HepG2 (cell line): ENCODE measurements at regions not wholly inside any gene's neighbourhood (a gene's known extent, or its start where the extent isn't known, plus 50 kb on each side); places are given as distances from the start of the nearest gene placed in this dataset.

Experiments
- ATAC-seq: fragments of 200-7000 bp; cut with Tn5 transposase; 3 replicates; pipeline ENCODE4 v1.9.1; 2020; ENCODE audit warnings: mild to moderate bottlenecking, moderate library complexity
- BruUV-seq: library from RNA; stranded (reverse); fragments of 400-500 nt; replicated peaks from 2 replicates; lab custom pipeline; 2021; lab: Mats Ljungman, UMichigan
- CTCF ChIA-PET: fragments of 300-600 bp; formaldehyde crosslinking; extraction: SDS; loops from one replicate; lab custom pipeline; 2021; ENCODE audit warnings: low total read pairs, inconsistent platforms, low intra/inter-chr PET ratio; lab: Yijun Ruan, JAX
- POLR2A ChIA-PET: fragments of 350-600 bp; sonication (Branson Sonifier 250); formaldehyde crosslinking; loops from one replicate; lab custom pipeline; 2020; ENCODE audit warnings: antibody characterized with exemption, inconsistent platforms; lab: Yijun Ruan, JAX
- DNase-seq: peaks from one replicate; pipeline ENCODE4 v3.0.0-alpha.2; 2015; ENCODE audit warnings: low spot score
- FAIRE-seq: peaks from 3 replicates; lab custom pipeline; 2011; peaks lifted over from hg19 to GRCh38; lab: Jason Lieb, UNC
- H2AFZ ChIP-seq: one replicate; pipeline ENCODE4 v1.6.1; 2011; ENCODE audit warnings: low read length, inconsistent platforms
- H3K27ac ChIP-seq: fragments of 300-600 bp; 3 replicates; pipeline ENCODE4 v1.8.0; 2011; ENCODE audit warnings: mixed run types, mild to moderate bottlenecking, mixed read lengths, low read length, inconsistent platforms; ENCODE audit not compliant: insufficient read depth; ENCODE audit errors: extremely low read length
- H3K27me3 ChIP-seq, 2 experiments: fragments of 200-600 bp in 1 of 2; 2 replicates in 1 of 2; 3 replicates in 1 of 2; pipeline versions ENCODE4 v1.6.0 to v1.8.0; 2011; ENCODE audit warnings: low read length in 2 of 2, mild to moderate bottlenecking in 2 of 2, moderate library complexity in 2 of 2, inconsistent platforms in 1 of 2; ENCODE audit not compliant: insufficient read depth in 2 of 2, control insufficient read depth in 1 of 2
- H3K36me3 ChIP-seq, 2 experiments: fragments of 200-600 bp in 1 of 2; replicated peaks in 1 of 2; 2 replicates in 1 of 2; 3 replicates in 1 of 2; pipeline versions ENCODE4 v1.5.1 to v1.8.0; 2011; ENCODE audit warnings: low read length in 2 of 2, inconsistent platforms in 1 of 2; ENCODE audit not compliant: insufficient read depth in 2 of 2, control insufficient read depth in 1 of 2
- H3K4me1 ChIP-seq: 2 replicates; pipeline ENCODE4 v1.5.1; 2012; ENCODE audit warnings: low read length, inconsistent platforms; ENCODE audit not compliant: insufficient read depth
- H3K4me2 ChIP-seq: 2 replicates; pipeline ENCODE4 v1.6.0; 2011; ENCODE audit warnings: low read depth, low read length, inconsistent platforms
- H3K4me3 ChIP-seq, 3 experiments: fragments of 200-600 bp in 1 of 3; sonication (generic), shearing (Covaris generic) in 1 of 3; replicated peaks in 1 of 3; 2 replicates each; pipeline ENCODE4 v1.5.1; 2011 to 2016; ENCODE audit warnings: low read length in 3 of 3, inconsistent platforms in 2 of 3, low read depth in 2 of 3, mild to moderate bottlenecking in 2 of 3, control low read depth in 1 of 3, mixed read lengths in 1 of 3; ENCODE audit not compliant: insufficient read depth in 1 of 3
- H3K79me2 ChIP-seq: one replicate; pipeline ENCODE4 v1.6.1; 2011; ENCODE audit warnings: low read length, inconsistent platforms; ENCODE audit not compliant: insufficient read depth
- H3K9ac ChIP-seq: 2 replicates; pipeline ENCODE4 v1.6.0; 2011; ENCODE audit warnings: mild to moderate bottlenecking, low read depth, low read length, inconsistent platforms; ENCODE audit not compliant: insufficient read depth
- H3K9me3 ChIP-seq: 2 replicates; pipeline ENCODE4 v1.5.1; 2012; ENCODE audit warnings: mild to moderate bottlenecking, low read length
- H4K20me1 ChIP-seq: 2 replicates; pipeline ENCODE4 v1.6.0; 2011; ENCODE audit warnings: inconsistent platforms, mild to moderate bottlenecking, low read length, moderate library complexity; ENCODE audit not compliant: insufficient read depth
- NFAT5 ChIP-seq: sonication (generic); formaldehyde crosslinking; IDR thresholded peaks from 2 replicates; pipeline ENCODE4 v1.4.0; 2020; ENCODE audit warnings: missing genetic modification reagents
- RBM22 ChIP-seq: fragments of 200-400 bp; formaldehyde crosslinking; optimal IDR thresholded peaks from 2 replicates; pipeline ENCODE3; 2017; ENCODE audit warnings: mild to moderate bottlenecking, low read length, moderate library complexity
- STAG1 ChIP-seq: sonication (generic); formaldehyde crosslinking; IDR thresholded peaks from 2 replicates; pipeline ENCODE4 v1.4.0; 2020; ENCODE audit warnings: missing genetic modification reagents
- ZNF549 ChIP-seq: sonication (generic); formaldehyde crosslinking; IDR thresholded peaks from 2 replicates; pipeline ENCODE4 v1.5.0; 2020; ENCODE audit warnings: missing genetic modification reagents
- ZNF687 ChIP-seq: sonication (generic); formaldehyde crosslinking; IDR thresholded peaks from 2 replicates; pipeline ENCODE4 v1.5.1; 2020; ENCODE audit warnings: mild to moderate bottlenecking, missing genetic modification reagents, moderate library complexity
- ZNF792 ChIP-seq: IDR thresholded peaks from 2 replicates; pipeline ENCODE4 v1.6.1; 2016
- WGBS: methylation state at CpG from one replicate; pipeline ENCODE4 v1.1.6; 2017; ENCODE audit warnings: low lambda C conversion rate; 5-methylcytosine and 5-hydroxymethylcytosine counted together
- in situ Hi-C: cut with HindIII; loops from 2 replicates; pipeline ENCODE4 v1.10.0; 2017; ENCODE audit warnings: low pct_unique_long_range_greater_than_20kb; ENCODE audit not compliant: extremely low pct_ligation_motif_present
- intact Hi-C: fragments of 100-400 bp; cut with micrococcal nuclease; formaldehyde crosslinking; loops from one replicate; pipeline ENCODE4 v1.10.0; 2022; ENCODE audit not compliant: unreplicated experiment

DNA sequence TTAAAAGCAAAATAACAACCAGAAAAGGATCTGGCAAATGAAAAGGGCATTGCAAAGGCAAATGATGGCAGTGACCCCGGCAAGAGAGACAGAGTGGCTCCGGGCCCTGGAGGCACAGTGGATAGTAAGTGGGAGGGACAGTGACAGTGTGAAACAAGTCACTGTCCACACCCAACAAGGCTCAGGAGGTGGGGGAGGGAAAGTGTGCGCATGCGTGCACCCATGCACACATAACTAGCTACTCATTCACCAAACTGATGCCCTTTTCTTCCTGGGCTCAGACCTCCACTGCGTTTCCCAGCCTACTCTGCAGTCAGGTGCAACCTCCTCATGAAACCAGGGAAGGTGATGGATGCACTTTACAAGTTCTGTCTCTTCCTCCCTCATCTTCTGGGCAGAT, 108.4 kb downstream of the SHANK2 start:
- no peak for FAIRE-seq
- in situ Hi-C loops = no loop called here
- intact Hi-C loops = no loop called here
- Histone ChIP-seq H3K4me2 (no peak overlapping the region), H3K79me2 (peaks cover 2% of the 10 kb centered on the region), H3K4me3 (no peak overlapping the region), H3K27me3 (no peaks in the 10 kb centered on the region), H3K9ac (no peak overlapping the region), H4K20me1 (peaks cover 5% of the 10 kb centered on the region), H3K36me3 (peaks cover 21 to 69% of the 10 kb centered on the region in 2 experiments), H3K27ac (no peak overlapping the region), H3K9me3 (no peaks in the 10 kb centered on the region), H3K4me1 (no peaks in the 10 kb centered on the region), H2AFZ (no peak overlapping the region)
- WGBS = 76% methylated on average over 5 of the region's 5 CpGs
- no TSS peak for BruUV-seq
- ChIA-PET CTCF (no interaction called here), POLR2A (no interaction called here)
- no peak for ATAC-seq
- TF ChIP-seq RBM22 = peak; percentile 54
- no peak for TF ChIP-seq ZNF549 (CRISPR knock-in tag)
- DNase-seq = no peak

DNA sequence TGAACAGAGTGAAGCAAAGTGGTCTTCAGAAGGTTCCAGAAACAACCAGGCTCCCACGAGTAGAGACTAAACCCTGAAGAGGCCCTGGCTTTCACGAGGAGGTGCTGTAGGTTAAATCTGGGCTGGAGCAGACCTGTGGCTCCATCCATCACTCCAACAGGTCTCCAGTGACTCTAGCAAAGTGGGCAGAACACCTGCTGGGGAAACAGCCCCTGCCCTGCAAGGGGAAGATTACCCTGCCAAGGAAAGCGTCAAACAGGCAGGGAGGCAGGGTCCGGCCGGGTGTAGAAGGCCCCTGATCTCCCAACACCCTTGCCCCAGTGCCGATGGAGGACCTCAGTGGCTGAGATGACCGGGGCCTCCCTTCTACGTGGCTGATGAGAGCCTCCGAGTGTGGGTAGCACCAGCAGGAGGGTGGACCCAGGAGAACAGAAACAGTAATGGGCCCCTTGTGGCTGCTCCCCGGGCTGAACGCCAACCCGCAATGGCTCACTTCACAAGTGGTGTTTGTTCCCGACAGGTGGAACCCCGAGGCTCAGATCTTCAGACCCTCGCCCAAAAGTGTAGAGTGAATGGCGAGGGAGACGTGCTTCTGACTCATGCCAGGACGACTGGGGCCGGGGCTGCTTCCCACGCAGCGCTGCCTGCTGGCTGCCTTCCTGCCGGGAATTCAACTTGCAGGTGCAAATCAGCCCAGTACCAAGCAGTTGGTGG, 112.0 kb downstream of the SHANK2 start:
- H3K27ac ChIP-seq = no peak overlapping the region
- DNase-seq = no peak
- no peak overlapping the region for H3K4me2 ChIP-seq
- TF ChIP-seq NFAT5 (CRISPR knock-in tag) (no peak), ZNF792 (CRISPR knock-in tag) (no peak), STAG1 (CRISPR knock-in tag) (no peak), ZNF687 (CRISPR knock-in tag) (0 out of 2 replicates have a peak, but pooled peaks have one; percentile 6)
- TF ChIP-seq, all 625 proteins: peak for 1
- no peak overlapping the region for H2AFZ ChIP-seq
- peaks cover 2% of the 10 kb centered on the region for H3K79me2 ChIP-seq
- BruUV-seq = no TSS peak
- CTCF ChIA-PET = no interaction called here
- no peaks in the 10 kb centered on the region for H3K9me3 ChIP-seq
- H3K9ac ChIP-seq = no peak overlapping the region
- H3K4me3 ChIP-seq = no peak overlapping the region
- intact Hi-C loops (no loop called here), in situ Hi-C loops (no loop called here)
- peaks cover 17 to 61% of the 10 kb centered on the region in 2 experiments for H3K36me3 ChIP-seq
- ATAC-seq = no peak; the same call in 2 of the 3 replicates
- 100% methylated on average over 5 of the region's 22 CpGs for WGBS
- H4K20me1 ChIP-seq = peaks cover 5% of the 10 kb centered on the region
- POLR2A ChIA-PET = no interaction called here
- FAIRE-seq = no peak
- H3K4me1 ChIP-seq = no peaks in the 10 kb centered on the region
- H3K27me3 ChIP-seq = no peaks in the 10 kb centered on the region
